Endodermal cell (in vitro differentiated cells): ENCODE measurements at regions not wholly inside any gene's neighbourhood (a gene's known extent, or its start where the extent isn't known, plus 50 kb on each side); places are given as distances from the start of the nearest gene placed in this dataset.

Source experiments
- DNase-seq: peaks from one replicate; pipeline ENCODE4 v3.0.0-alpha.2; 2017
- H3K27ac ChIP-seq: 2 replicates; pipeline ENCODE4 v1.5.1; 2013; ENCODE audit warnings: mild to moderate bottlenecking, low read depth, low read length, moderate library complexity
- H3K27me3 ChIP-seq: 2 replicates; pipeline ENCODE4 v1.6.1; 2013; ENCODE audit warnings: mild to moderate bottlenecking, low read length, moderate library complexity; ENCODE audit not compliant: insufficient read depth, control insufficient read depth, poor library complexity, severe bottlenecking
- H3K36me3 ChIP-seq: 2 replicates; pipeline ENCODE4 v1.7.0; 2013; ENCODE audit warnings: mild to moderate bottlenecking, low read length, moderate library complexity; ENCODE audit not compliant: control insufficient read depth, insufficient read depth
- H3K4me1 ChIP-seq: one replicate; pipeline ENCODE4 v1.7.0; 2013; ENCODE audit warnings: low read length; ENCODE audit not compliant: control insufficient read depth, insufficient read depth
- H3K4me3 ChIP-seq: 2 replicates; pipeline ENCODE4 v1.5.1; 2013; ENCODE audit warnings: mild to moderate bottlenecking, low read length, moderate library complexity
- H3K9ac ChIP-seq: 2 replicates; pipeline ENCODE4 v1.6.1; 2013; ENCODE audit warnings: mild to moderate bottlenecking, low read length, moderate library complexity; ENCODE audit not compliant: poor library complexity, severe bottlenecking; ENCODE audit errors: extremely low read depth
- H3K9me3 ChIP-seq: 2 replicates; pipeline ENCODE4 v1.6.1; 2013; ENCODE audit warnings: mild to moderate bottlenecking, low read length, moderate library complexity; ENCODE audit not compliant: control insufficient read depth
- H3K27ac Mint-ChIP-seq: 2 replicates; pipeline ENCODE4 v1.8.0; 2020; ENCODE audit warnings: mixed read lengths
- H3K27me3 Mint-ChIP-seq: 2 replicates; pipeline ENCODE4 v1.8.0; 2021; ENCODE audit warnings: mild to moderate bottlenecking, mixed read lengths; ENCODE audit not compliant: insufficient read depth
- H3K36me3 Mint-ChIP-seq: 2 replicates; pipeline ENCODE4 v1.8.0; 2020; ENCODE audit warnings: low read depth, mixed read lengths
- H3K4me1 Mint-ChIP-seq: 2 replicates; pipeline ENCODE4 v1.8.0; 2020; ENCODE audit warnings: mixed read lengths
- H3K4me3 Mint-ChIP-seq: 2 replicates; pipeline ENCODE4 v1.8.0; 2020; ENCODE audit warnings: mild to moderate bottlenecking, moderate library complexity, mixed read lengths
- H3K9me3 Mint-ChIP-seq: 2 replicates; pipeline ENCODE4 v1.8.0; 2020; ENCODE audit warnings: mild to moderate bottlenecking, mixed read lengths
- CTCF ChIP-seq: fragments of 200-600 bp; sonication (generic); conservative IDR thresholded peaks from 2 replicates; pipeline ENCODE4 v1.5.0; 2021; ENCODE audit warnings: antibody characterized with exemption, mild to moderate bottlenecking
- WGBS, 2 experiments: methylation state at CpG; one replicate each; pipeline versions ENCODE4 v1.1.5 to v1.1.7; 2013; ENCODE audit warnings: missing lambda C conversion rate in 2 of 2, mixed read lengths in 1 of 2; ENCODE audit not compliant: insufficient coverage in 1 of 2, insufficient read length in 1 of 2; 5-methylcytosine and 5-hydroxymethylcytosine counted together

- Mint-ChIP-seq H3K4me1 (peaks cover 8% of the 10 kb centered on the region), H3K36me3 (no peaks in the 10 kb centered on the region), H3K27ac (no peak overlapping the region), H3K4me3 (no peak overlapping the region), H3K27me3 (no peaks in the 10 kb centered on the region), H3K9me3 (peaks cover 3% of the 10 kb centered on the region)
- DNase-seq: no peak
- Histone ChIP-seq H3K4me1 (no peaks in the 10 kb centered on the region), H3K4me3 (no peak overlapping the region), H3K27me3 (no peaks in the 10 kb centered on the region), H3K27ac (no peak overlapping the region), H3K9ac (no peak overlapping the region), H3K9me3 (peaks cover 18% of the 10 kb centered on the region), H3K36me3 (no peaks in the 10 kb centered on the region)
- no peak for TF ChIP-seq CTCF
- WGBS, 2 experiments: 63 to 91% methylated on average over 2 to 5 of the region's 5 CpGs
Observed at GRCh38 chr7:46838463-46838862, 743.4 kb downstream of the TNS3 start.

- Histone ChIP-seq H3K9me3 (peaks cover 29% of the 10 kb centered on the region), H3K27me3 (no peaks in the 10 kb centered on the region), H3K27ac (no peak overlapping the region), H3K36me3 (no peaks in the 10 kb centered on the region), H3K9ac (no peak overlapping the region), H3K4me1 (no peaks in the 10 kb centered on the region), H3K4me3 (no peak overlapping the region)
- Mint-ChIP-seq H3K4me3 (no peak overlapping the region), H3K27ac (peak overlapping the region; percentile 12), H3K36me3 (no peaks in the 10 kb centered on the region), H3K9me3 (peaks cover 3% of the 10 kb centered on the region), H3K27me3 (no peaks in the 10 kb centered on the region), H3K4me1 (peaks cover 8% of the 10 kb centered on the region)
- TF ChIP-seq CTCF: no peak
- DNase-seq: no peak
- 73 to 82% methylated on average over 2 of the region's 2 CpGs for WGBS, 2 experiments
Observed at GRCh38 chr7:46835556-46835955, 746.4 kb downstream of the TNS3 start.

- TF ChIP-seq CTCF: no peak
- H3K27ac ChIP-seq: no peak overlapping the region
- DNase-seq: no peak
- no peaks in the 10 kb centered on the region for H3K27me3 ChIP-seq
- peaks cover 3% of the 10 kb centered on the region for H3K9me3 Mint-ChIP-seq
- peaks cover 8% of the 10 kb centered on the region for H3K4me1 Mint-ChIP-seq
- H3K27ac Mint-ChIP-seq: no peak overlapping the region
- peaks cover 32% of the 10 kb centered on the region for H3K9me3 ChIP-seq
- 86% methylated on average over 5 of the region's 5 CpGs; no CpG with 5 or more reads in 1 of the 2 experiments for WGBS, 2 experiments
- no peak overlapping the region for H3K4me3 ChIP-seq
- H3K9ac ChIP-seq: no peak overlapping the region
- H3K27me3 Mint-ChIP-seq: no peaks in the 10 kb centered on the region
- H3K36me3 Mint-ChIP-seq: no peaks in the 10 kb centered on the region
- H3K4me3 Mint-ChIP-seq: no peak overlapping the region
- H3K4me1 ChIP-seq: no peaks in the 10 kb centered on the region
- no peaks in the 10 kb centered on the region for H3K36me3 ChIP-seq
Observed at GRCh38 chr7:46834921-46835320, 747.0 kb downstream of the TNS3 start.
